Mammary epithelial cell (primary cell): ENCODE measurements at regions not wholly inside any gene's neighbourhood (a gene's known extent, or its start where the extent isn't known, plus 50 kb on each side); places are given as distances from the start of the nearest gene placed in this dataset.

ENCODE experiments used
- CTCF ChIP-seq, 2 donors: IDR thresholded peaks in 1 of 2; conservative IDR thresholded peaks in 1 of 2; 2 replicates each; pipeline ENCODE4 v1.5.1; 2011 to 2012; ENCODE audit warnings: inconsistent platforms in 2 of 2, low read length in 2 of 2, mild to moderate bottlenecking in 2 of 2, control low read depth in 1 of 2, low read depth in 1 of 2; ENCODE audit not compliant: insufficient read depth in 1 of 2; ENCODE audit errors: extremely low read depth in 1 of 2
- EZH2 ChIP-seq: IDR thresholded peaks from 2 replicates; pipeline ENCODE4 v1.6.1; 2012; ENCODE audit warnings: low read length, inconsistent platforms, borderline replicate concordance

- TF ChIP-seq CTCF (conservative IDR thresholded peaks at IDR 0.05 in 1 of 2, IDR thresholded peaks at IDR 0.05 in 1 of 2; ENCODE audit: extremely low read depth in 1 of 2, insufficient read depth in 1 of 2, low read depth in 1 of 2, low read length in 2 of 2): peak; percentile 76 to 83
- no peak for TF ChIP-seq EZH2
Observed at GRCh38 chr5:130720355-130720754, 444.7 kb downstream of the HINT1 start.
